Chondrocyte (in vitro differentiated cells): ENCODE measurements at regions not wholly inside any gene's neighbourhood (a gene's known extent, or its start where the extent isn't known, plus 50 kb on each side); places are given as distances from the start of the nearest gene placed in this dataset.

Experiments
- DNase-seq: peaks from one replicate; pipeline ENCODE4 v3.0.0; 2021; ENCODE audit warnings: mixed read lengths, low spot score
- H3K27ac Mint-ChIP-seq: one replicate; pipeline ENCODE4 v1.8.0; 2021; ENCODE audit warnings: mild to moderate bottlenecking, moderate library complexity, mixed read lengths; ENCODE audit not compliant: unreplicated experiment
- H3K27me3 Mint-ChIP-seq: 2 replicates; pipeline ENCODE4 v1.8.0; 2021; ENCODE audit warnings: low read depth, mixed read lengths
- H3K36me3 Mint-ChIP-seq: 2 replicates; pipeline ENCODE4 v1.8.0; 2021; ENCODE audit warnings: low read depth, mixed read lengths
- H3K4me1 Mint-ChIP-seq: 2 replicates; pipeline ENCODE4 v1.8.0; 2021; ENCODE audit warnings: low read depth, mild to moderate bottlenecking, mixed read lengths
- H3K4me3 Mint-ChIP-seq: one replicate; pipeline ENCODE4 v1.8.0; 2021; ENCODE audit warnings: mild to moderate bottlenecking, moderate library complexity, mixed read lengths; ENCODE audit not compliant: unreplicated experiment
- H3K9me3 Mint-ChIP-seq: 2 replicates; pipeline ENCODE4 v1.8.0; 2021; ENCODE audit warnings: low read depth, mixed read lengths
- CTCF ChIP-seq: fragments of 200-600 bp; sonication (generic); IDR thresholded peaks from 2 replicates; pipeline ENCODE4 v1.5.0; 2021; ENCODE audit warnings: antibody characterized with exemption, mild to moderate bottlenecking, moderate library complexity

DNA sequence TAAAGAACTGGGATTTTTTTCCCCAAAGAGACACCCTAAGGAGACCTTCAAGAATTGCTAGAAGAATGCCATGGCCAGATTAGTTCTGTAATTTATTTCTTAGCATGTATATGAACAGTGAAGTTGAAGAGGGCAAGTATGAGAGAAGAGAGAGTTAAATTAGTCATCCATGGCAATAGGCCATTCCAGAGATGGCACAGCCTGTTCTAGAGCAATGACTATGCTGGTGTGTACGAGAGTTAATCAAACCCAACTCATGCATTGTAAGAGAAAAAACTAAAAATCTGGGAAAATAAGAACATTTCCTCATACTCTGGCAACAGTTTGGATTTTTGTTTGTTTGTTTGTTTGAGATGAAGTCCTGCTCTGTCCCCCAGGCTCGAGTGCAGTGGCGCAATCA lies 112.1 kb upstream of the PIK3C3 start:
- H3K4me3 Mint-ChIP-seq = no peak overlapping the region
- DNase-seq = no peak
- no peak for TF ChIP-seq CTCF
- H3K9me3 Mint-ChIP-seq = no peaks in the 10 kb centered on the region
- H3K27ac Mint-ChIP-seq = no peak overlapping the region
- H3K4me1 Mint-ChIP-seq = peaks cover 4% of the 10 kb centered on the region
- H3K36me3 Mint-ChIP-seq = no peaks in the 10 kb centered on the region
- peaks cover 27% of the 10 kb centered on the region for H3K27me3 Mint-ChIP-seq

DNA sequence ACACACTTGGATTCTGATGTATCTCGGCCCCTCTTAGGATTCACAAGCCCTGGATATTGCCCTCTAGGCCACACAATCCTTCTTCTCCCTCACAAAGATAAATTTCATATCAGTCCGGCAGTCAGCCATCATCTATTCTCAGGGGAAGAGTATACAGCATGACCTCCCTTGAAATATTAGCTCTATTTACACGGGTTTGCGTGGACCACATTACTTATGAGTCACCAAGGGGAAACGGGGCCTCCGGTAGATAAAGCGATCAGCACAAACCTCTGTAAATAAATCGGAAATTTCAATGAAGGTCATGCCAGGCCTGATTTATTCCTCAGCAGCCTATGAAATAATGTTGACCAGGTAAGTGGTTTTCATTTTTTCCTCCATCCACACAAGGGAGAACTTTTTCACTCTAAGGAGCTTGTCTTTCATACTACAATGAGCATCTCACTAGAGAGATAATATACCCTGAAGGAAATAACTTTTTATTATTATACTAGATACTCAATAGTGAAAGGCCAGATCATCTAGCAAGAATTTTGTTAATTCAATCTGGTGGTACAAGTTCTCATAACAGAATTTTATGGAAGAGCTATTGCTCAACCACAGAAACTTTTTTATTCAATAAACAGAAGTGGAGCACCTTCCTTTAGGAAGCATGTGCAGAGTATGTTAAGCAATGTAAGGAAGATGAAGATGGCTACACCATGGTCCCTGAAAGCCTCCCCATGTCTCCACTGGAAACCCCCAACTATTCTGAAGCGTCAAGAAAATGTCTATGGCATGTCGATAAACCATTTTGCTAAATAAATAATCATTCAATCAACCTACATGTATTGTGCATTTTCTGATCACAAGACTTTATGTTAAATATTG lies 125.2 kb upstream of the PIK3C3 start:
- no peaks in the 10 kb centered on the region for H3K4me1 Mint-ChIP-seq
- no peaks in the 10 kb centered on the region for H3K9me3 Mint-ChIP-seq
- no peak overlapping the region for H3K27ac Mint-ChIP-seq
- H3K36me3 Mint-ChIP-seq = no peaks in the 10 kb centered on the region
- DNase-seq = no peak
- H3K27me3 Mint-ChIP-seq = peaks cover 32% of the 10 kb centered on the region
- no peak overlapping the region for H3K4me3 Mint-ChIP-seq
- TF ChIP-seq CTCF = no peak

GRCh38 chr18:41828137-41828536 lies 126.9 kb upstream of the PIK3C3 start:
- Mint-ChIP-seq H3K27ac (no peak overlapping the region), H3K4me3 (no peak overlapping the region), H3K4me1 (no peaks in the 10 kb centered on the region), H3K27me3 (peaks cover 35% of the 10 kb centered on the region), H3K36me3 (no peaks in the 10 kb centered on the region), H3K9me3 (no peaks in the 10 kb centered on the region)
- TF ChIP-seq CTCF = no peak
- no peak for DNase-seq

DNA sequence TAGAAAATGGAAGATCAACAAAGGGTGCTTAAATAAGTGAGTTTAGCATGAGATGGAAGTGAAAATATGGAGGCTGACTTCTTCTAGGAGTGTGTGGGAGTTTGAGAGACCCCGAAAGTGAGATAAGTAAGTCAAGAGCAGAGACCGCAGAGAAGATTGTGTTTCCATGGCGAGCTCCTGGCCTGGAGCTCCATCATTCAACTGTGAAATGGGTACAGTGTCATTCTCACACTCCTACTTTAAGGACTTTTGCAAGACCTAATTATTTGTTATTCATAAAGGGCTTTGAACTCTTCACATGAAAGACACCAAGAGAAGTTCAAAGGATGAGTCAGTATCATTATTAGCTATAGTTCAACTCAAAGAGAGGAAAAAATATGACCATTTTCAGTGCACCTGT lies 134.2 kb upstream of the PIK3C3 start:
- Mint-ChIP-seq H3K4me1 (no peaks in the 10 kb centered on the region), H3K36me3 (peaks cover 2% of the 10 kb centered on the region), H3K27ac (no peak overlapping the region), H3K27me3 (peaks cover 30% of the 10 kb centered on the region), H3K4me3 (no peak overlapping the region), H3K9me3 (no peaks in the 10 kb centered on the region)
- TF ChIP-seq CTCF = no peak
- no peak for DNase-seq

DNA sequence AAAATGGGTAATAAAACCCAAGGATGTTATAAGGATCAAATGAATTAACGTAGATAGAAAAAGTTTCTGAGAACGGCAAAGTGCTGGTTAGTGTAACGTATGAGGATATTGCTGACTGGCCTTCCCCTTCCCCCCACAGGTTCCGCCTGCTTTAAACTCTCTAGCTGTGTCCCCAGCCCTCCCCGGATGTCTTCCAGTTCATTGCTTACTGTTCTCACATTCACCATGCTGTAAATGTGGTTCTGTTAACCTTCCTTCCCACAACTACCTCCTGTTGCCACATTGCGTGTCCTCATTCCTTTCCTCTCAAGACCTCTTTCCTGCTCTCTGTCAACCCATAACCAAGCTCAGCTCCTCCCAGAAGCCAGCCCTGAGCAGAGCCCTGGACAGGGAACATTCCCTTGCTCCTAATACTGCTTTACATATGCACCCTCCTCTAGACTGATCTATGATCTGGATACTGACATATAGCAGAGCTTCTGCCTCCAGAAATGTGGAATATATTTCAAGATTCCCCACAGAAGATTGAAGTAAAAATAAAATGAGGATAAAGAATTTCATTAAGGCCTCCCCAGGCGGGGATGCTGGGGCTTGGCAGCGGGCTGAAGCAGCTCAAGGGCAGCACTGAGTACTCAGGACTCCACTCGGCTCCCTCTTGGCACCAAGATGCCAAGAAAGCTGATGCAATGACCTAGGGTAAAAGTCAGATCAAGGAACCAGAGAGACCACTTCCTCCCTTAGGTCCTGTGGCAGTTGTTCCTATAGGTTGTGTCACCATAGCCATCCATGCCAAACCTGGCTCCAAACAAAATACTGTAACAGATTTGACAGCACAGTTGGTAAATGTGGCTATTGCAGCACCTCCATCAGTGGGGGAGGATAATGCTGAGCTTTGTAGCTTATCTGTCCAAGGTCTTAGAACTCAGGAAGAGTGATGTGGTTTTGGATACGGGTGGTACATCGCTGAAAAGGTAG lies 136.4 kb upstream of the PIK3C3 start:
- DNase-seq = no peak
- no peak for TF ChIP-seq CTCF
- H3K4me3 Mint-ChIP-seq = no peak overlapping the region
- peaks cover 2% of the 10 kb centered on the region for H3K36me3 Mint-ChIP-seq
- H3K9me3 Mint-ChIP-seq = no peaks in the 10 kb centered on the region
- no peak overlapping the region for H3K27ac Mint-ChIP-seq
- H3K4me1 Mint-ChIP-seq = no peaks in the 10 kb centered on the region
- peaks cover 21% of the 10 kb centered on the region for H3K27me3 Mint-ChIP-seq
